ENCODE measurements at regions not wholly inside any gene's neighbourhood (a gene's known extent, or its start where the extent isn't known, plus 50 kb on each side); places are given as distances from the start of the nearest gene placed in this dataset.

DNA sequence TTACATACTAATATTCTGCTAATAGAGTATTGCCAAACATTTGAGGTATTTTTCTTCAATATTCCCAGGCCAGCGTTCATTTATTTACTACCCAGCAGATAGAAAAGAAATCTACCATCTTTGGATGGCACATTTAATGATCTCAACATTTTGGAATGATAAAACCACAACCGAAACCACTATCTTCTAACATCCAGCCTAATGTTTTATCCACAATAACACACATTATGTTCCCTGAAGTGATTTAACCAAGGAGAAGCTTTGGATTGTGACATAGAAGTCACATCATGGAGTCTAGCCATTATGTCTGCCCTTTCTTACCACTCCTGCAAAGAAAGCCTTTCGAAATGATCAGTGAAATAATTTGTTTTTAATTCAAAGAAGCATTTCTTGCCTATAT is 497.1 kb upstream of the PLXNA2 start:
- DNase-seq = no peak

DNA sequence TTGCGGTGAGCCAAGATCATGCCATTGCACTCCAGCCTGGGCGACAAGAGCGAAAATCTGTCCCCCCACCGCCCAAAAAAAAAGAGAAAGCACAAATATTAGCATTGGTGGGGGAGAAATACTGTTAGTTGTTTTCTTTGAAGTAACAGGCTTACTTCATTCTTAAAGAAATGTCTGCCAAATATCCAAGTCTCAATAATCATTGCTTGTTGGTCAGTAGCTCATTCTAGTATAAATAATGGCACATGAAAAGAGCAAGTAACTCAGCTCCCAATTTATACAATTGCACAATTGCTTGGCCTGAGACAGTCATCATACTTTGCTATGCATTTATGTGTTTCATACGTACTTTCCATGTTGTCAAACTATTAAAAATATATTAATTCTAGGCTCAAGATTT is 499.2 kb upstream of the PLXNA2 start:
- DNase-seq = no peak

DNA sequence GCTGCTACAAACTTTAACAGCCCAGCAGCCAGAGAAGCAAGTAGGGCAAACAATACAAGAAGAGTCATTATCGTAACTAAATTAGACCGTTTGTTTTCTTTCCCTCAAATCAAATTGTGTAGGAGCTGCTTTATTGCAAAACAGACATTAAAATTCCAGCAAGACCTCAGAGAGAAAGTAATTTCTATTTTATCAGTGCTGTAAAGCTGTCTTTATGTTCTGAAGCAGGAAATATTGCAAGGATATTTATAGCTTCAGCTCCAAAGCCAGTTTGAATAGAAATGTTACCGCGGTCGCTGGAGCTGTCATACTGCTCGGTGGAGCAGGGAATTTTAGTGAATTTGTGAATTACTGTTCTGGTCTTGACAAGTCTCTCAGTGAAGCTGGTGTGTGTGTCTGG is 503.8 kb upstream of the PLXNA2 start:
- DNase-seq = peak; percentile 17

DNA sequence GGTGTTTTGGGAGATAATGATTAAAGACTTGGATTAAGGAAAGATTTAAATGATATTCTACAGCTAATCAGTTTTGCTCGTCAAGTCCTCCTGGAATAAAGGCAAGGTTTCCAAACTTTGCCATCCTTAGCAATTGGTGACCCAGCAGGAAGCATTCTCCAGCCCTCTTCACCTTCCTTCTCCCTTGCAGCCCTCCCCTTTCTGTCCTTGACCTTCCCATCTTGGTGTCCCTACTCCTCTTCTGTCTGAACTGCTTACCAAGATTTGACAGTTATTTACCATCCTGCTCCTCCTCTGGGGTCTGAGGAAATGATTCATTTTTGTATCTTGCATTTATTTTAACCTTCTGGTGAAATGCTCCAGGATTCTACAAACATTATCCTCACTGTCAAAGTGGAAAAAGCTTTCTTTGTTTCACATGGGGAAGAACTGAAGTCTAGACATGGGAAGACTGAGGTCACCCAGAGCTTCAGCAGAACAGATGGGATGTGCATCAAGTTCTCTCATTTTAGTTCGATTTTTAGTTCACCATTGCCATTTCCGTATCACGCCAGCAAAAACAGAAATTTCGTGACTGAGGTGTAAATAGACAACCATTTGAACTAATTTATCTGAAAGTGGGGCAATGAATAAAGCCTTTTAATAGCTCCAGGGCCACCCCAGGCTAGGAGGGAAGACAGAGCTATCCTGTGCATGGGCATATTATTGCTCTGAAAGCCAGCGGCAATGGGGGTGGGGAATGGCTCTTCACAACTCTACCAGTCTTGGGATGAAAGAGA is 504.4 kb upstream of the PLXNA2 start:
- no peak for DNase-seq

DNA sequence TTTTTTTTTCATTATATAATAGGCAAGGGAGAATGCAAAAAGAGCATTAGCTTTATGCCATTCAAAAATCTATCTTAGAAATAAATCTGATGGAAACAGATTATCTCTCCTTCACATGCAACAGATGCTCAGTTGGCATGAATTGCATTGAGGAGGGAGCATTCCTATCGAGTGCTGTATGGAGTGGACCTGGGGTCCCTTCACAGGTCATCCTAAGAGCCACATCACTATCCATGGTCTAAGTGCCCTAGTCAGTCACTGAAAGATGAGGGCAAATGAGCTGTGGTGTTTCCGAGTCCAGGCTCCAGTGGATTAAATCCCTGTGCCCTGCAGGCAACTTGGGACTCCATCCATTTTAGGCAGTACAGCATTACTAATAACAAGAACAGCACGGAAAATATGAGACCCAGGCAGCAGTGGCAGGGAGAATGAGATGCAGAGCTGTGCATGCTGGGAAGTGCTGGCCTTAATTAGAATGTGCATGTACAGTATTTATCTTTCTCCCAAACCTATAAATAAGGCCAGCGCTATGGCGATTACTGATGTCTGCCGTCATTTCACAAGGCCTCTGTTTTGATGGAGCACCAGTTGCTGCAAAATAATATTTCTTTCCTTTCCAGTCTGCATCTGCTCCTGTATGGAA is 512.3 kb upstream of the PLXNA2 start:
- DNase-seq = no peak

DNA sequence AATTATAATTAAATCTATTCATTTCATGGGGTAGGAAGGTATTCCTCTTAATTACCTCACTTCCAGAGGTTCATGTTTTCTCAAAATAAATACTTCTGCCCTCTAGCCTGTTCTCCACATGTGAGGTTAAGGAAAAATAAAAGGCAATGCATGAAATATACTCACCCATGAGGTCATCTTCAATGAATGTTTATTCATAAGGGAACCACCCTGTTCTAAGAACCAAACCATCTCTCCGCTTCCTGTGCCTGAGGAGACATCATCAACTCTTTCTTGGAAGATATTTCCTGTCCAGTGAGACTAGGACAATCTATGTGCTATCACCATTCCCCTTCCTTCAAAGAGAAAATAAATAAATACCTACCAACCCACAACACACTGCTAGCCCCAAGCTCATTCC is 513.7 kb upstream of the PLXNA2 start:
- no peak for DNase-seq

DNA sequence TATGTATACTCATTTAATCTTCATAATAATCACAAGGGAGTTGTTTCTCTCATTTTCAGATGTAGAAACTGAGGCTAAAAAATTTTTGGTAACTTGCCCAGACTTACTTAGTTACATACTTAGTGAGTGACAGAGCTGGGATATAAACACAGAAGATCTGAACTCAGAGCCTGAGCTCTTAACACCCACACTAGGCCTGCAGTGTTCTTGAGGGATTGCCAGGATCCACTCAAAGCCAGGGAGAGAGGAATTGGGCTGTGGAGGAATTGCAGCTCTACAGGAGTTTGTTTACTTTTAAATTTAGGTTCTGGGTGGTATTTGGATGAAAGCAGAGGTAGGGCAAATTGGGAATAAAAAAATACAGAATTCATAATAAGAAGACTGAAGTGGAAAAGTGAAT is 515.1 kb upstream of the PLXNA2 start:
- DNase-seq = no peak

DNA sequence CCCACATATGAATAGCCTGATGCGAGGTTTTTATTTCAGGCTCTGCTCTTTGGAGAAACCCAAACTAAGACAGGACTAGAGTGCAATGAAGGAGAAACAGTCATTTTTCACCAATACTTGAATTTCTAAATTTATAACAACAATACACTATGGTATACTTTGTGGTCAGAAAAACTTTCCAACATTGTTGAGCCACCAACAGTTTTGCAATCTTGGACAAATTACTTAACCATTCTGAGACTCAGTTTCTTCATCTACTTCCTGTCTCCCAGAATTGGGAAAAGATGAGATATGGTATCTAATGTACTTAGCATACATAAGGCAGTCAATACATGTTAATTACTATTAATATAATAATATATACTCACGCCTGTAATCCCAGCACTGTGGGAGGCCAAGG is 519.8 kb upstream of the PLXNA2 start:
- no peak for DNase-seq

DNA sequence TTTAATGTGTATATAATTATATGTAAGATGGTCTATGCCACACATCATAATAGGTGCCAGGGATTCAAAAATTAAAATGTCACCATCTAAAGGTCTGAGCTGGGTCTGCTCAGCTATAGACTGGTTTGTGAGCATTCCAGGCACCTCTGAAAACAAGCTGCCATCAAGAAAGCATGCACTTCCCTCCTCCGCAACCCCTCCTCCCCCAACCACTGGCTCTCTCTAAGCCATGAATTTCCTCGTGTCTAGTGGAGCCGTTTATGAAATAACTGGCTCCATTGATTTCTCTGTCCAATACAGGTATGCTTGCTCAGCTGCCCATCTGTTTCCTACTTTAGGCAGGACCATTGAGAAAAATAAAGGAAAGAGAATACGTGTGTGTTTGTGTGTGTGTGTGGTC is 522.6 kb upstream of the PLXNA2 start:
- no peak for DNase-seq

DNA sequence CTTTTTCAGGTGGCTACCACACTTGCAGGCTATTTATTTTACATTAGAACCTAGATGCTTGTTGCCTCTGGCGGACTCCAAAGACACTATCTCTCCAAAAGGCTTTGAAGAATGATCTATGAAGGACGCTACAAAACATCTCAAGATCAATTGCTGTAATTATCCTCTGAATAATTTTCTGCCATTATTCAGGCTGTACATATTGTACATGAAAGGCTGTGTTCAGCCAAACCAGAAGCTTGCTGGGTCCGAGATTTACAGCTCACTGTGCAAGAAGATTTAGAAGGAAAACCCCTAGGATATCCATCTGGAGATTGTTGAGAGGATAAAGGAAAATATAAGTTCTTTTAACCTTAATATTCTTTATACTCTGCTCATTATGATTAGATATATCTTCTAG is 523.6 kb upstream of the PLXNA2 start:
- no peak for DNase-seq

DNA sequence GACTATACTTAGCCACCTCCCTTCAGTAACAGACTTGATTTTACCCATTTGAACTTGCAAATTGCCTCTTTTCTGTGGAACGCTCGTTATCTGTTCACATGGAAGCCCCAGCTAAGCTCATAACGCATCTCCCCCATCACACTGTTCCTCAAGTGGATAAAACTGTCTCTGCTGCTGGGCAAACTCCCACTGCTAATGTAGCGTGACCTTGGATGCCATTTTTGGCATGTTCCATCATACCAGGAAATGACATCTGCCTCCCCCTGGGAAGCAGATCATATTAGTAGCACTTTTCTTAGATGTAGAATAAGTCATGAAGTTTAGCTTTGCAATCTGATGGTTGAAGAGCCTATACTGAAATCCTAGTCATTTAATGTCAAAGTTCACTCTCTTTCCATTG is 528.7 kb upstream of the PLXNA2 start:
- no peak for DNase-seq

DNA sequence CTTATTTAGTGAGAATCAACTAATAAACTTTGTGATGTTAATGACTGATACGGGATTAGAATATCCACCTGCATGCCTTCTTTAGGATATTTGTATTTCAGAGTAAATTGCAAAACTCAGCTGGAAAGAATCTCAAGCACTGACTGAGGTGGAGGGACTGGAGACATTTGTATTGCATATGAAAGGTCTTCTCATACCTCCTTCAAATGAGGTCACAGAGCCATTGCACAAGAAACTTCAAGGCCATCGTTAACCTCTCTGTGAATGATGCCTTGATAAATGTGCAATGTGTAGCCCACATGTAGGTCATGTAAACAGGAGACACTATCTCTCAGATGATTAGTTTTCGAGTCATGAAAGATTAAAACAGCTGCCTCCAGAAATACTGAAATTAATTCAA is 531.7 kb upstream of the PLXNA2 start:
- no peak for DNase-seq

DNA sequence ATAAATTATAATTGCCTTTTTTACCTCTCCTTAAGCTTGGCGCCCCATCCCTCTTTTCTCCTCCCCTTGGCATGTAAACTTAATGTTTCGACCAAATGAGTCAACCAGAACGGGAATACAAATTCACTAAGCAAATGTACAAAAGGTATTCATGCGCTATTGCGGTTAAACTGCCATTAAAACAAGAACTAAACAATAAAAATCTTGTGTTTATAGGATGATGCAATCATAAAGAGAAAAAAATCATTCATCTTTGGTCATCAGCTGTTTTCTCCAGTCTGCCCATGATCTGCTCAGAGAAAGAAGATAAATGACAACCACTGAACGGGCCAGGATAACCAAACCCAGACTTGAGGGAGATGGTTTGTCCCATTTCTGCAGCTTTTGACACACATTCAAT is 534.2 kb upstream of the PLXNA2 start:
- DNase-seq = no peak

DNA sequence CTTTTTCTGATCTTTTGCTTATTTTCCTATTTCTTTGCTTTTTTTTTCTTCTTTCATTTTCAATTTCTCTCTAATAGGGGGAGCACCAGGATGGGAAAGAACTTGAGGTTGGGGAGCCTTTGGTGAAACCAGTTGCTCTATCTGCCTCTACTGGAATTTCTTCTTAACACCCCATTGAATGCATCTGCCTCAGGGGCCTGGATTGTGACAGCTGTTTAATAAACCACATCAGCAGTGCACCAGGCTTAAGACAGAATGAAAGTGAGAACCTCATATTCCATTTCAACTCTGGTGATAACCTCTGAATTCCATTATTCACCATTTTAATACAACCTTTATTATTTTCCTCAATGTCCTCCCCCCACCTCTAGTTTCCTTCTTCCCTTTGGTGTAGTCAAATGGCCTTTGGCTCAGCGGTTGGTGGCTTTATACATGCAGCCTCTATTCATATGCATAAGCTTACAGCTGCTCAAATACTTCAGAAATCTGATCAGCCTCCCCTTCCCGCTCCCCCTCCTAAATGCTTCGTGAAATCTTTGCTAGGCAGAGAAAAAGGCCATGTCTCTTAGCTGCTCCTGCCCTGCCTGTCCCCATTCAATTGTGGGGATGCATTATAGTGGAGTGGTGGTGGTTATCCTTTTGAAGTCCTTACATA is 537.3 kb upstream of the PLXNA2 start:
- DNase-seq = peak; percentile 91

DNA sequence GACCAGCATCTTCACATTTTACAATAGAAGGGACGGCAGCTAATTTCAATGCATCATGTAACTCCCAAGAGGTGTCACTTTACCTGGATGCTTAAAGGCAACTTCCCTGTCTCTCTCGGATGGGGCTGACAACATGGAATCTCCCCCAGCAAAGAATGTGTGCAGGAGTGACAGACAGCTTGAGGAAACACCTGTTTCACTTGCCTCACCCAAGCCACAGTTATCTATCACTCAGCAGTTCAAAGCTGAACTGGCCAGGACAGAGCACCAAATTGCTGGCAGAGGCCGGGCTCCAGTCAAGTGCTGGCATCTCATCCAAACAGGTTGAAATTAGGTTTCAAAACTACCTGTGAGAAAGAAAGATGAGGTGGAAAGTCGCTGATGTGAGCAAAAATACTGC is 538.0 kb upstream of the PLXNA2 start:
- DNase-seq = no peak

DNA sequence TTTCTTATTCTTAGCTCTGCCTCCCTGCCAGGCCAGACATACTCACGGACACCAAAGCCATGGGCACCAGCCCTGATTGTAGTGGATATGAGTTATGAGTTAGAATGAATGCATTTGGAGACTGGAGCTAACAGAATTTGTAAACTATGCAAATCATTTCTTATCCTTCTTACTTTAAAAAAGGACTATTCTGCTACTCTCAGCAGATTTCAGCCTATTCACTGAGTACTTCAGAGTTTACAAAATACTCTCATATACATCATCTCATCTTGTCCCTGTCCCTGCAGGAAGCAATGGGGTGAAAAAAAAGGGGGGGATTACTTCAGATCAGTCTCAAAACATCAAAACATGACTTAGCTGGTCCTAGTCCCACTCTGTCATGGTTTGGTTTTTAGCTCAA is 541.4 kb upstream of the PLXNA2 start:
- DNase-seq = no peak

DNA sequence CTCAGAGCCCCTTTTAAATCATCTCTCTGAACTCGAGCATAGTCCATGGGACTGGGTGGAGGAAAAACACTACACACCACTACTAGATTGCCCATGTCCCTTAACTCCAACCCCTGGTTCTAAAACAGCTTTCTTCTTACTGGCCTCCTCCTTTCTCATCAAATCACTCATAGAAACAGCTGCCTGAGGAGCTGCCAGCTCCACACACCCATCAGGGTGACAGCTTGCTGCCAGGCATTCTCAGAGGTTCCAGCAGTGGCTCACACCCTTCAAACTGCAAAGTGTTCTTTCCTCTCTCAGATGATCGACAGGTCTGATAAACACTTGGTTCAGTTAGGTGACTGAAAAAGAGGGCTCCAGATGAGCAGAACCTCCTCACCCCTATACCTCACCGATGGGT is 543.0 kb upstream of the PLXNA2 start:
- DNase-seq = no peak

DNA sequence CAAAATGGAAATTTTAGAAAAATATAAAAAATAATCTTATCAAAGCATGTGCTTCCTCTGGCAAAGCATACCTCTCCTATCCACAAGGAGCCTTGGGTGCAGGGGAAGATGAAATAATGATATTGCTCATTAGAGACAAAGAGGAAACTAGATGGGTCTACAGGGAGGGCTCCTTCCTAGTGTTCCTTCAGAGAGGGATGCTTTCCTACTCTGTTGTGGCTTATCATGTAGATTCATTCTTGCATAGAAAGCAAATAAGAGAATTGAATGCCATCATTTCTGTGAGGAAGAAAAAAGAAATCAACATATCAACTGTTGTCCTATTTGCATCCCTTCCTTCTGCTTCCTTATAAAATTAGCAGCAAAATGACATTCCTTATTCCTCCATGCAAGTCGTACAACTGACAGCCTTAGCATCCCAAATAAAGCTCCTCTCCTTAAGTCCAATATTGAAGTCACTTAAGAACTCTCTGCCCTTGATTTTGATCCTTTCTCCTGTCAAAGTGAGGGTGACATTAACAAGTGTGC is 543.9 kb upstream of the PLXNA2 start:
- DNase-seq = no peak

DNA sequence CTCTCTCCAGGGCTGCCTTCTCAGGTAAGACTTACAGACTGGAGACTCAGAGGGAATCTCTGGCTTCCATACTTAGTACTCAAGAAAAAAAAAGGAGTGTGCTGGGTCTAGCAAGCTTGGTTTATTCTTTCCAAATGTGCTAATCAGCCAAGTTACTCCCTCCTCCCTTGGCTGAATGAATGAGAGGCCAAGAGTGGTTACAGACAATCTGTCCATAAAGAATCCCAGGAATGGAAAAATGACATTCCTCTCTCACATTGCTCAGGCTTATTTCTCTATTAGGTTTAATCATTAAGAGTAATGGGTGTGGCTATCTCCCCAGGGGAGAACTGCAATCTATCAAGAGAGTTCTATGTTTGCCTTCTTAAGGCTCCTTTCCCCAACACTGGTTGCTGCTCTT is 547.3 kb upstream of the PLXNA2 start:
- no peak for DNase-seq

DNA sequence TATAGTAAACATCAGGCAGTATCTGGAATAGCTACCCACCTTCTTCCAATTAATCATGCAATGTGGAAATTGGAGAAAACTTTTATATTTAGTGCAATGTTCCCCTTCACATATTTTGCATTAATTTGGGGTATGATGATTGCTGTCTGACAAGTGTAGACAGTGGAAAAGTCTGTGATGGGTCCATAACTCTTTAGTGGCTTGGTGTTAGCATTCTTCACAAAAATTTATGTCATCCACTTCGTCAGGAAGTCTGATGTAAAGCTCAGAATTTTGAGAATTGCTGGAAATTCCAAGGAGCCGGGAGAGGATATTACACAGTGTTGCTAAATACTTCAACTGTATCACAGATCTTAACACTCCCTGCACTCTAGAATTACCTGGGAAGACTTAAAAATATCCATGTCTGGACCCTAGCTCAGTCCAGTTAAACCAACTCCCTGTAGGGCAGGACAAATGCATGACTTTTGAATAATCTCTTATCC is 549.7 kb upstream of the PLXNA2 start:
- no peak for DNase-seq

DNA sequence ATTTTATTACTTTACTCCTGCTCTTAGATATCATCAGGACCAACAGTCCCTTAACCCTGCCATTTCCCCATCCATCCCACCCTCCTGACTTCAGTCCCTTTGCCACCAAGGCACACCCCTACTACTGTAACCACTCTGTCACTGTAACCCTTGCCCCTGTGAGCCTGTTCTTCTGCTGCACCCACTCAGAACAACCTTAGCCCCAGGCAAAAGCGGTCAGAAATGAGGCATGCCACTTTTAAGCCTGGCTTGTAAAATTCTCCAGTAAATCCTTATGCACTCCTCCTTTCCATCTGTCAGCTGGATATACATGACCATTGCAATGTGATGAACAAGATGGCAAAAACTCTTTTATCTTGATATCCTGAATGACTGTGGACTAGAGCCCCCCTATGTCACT is 555.0 kb upstream of the PLXNA2 start:
- DNase-seq = no peak

DNA sequence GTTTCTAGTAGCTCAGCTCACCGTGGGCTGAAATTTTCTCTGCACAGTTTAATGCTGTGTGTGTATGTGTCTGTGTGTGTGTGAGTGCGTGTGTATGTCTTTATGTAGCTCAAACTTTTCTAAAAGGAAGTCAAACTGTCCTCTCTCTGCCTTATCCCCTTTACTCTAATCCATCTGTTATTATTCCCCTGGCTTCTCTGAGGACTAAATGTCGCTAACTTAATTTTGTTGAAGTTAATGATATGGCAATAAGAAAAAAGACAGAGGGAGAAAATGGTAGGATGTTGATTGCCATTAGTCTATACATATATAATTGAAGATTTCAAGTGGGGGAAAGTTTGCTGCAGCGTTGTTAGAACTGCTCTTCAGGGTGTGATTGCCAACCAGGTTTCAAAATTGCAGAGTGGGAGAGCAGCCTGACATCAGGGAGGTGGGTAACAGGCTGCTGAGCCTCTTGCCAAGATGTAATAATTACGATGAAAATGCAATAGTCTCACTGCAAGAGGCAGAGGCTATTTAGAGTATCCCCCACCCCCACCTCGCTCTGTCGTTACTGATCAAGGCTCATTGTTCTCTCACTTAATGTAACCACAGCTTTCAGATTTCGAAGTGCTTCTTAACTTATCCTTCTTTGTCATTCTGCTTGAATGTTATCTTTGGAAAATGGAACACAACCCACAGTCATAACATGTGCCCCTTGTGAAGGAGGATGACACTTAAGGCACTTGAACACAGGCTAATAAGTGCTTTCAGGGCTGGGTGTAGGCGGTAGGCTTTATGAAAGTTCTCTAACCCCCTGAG is 559.0 kb upstream of the PLXNA2 start:
- no peak for DNase-seq

DNA sequence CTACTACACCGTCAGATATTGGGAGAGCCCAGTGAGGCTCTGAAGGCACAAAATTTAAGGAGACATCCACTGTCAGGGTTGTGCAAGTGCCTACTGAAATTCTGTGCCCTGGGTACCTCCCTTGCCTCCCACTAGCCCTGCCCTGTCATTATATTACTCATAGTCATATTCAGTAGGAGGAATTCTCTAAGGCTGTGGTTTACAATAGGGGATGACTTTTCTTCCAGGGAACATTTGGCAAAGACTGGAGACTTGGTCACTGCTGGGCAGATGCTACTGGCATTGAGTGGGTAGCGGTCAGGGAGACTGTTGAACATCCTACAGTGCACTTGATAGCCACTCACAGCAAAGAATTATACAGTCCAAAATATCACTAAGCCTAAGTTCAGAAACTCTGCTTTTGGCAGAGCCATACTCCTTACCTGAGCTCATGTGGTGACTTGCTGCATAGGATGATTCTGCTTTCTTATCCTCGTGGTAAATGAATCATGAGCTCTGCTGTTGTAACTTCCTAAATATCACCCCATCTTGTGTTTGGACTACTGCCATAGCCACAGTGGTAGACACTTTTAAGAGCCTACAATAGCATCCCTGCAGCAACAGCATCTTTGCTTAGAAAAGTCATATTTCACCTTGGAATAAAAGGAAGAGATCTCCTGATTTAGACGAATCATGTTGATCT is 563.4 kb upstream of the PLXNA2 start:
- DNase-seq = no peak

Measured in SHP77 treated with DMSO at 0.1 percent for 48 hours (cell line).